ENCODE measurements at regions not wholly inside any gene's neighbourhood (a gene's known extent, or its start where the extent isn't known, plus 50 kb on each side); places are given as distances from the start of the nearest gene placed in this dataset.
A peak's percentile ranks its signal among the peaks of the same experiment; 100 is the strongest.

GRCh38 chr10:130757271-130757670 is 554.2 kb downstream of the TCERG1L start:
- no peak for DNase-seq

GRCh38 chr10:130757821-130758489 is 553.6 kb downstream of the TCERG1L start:
- no peak for DNase-seq

- DNase-seq, result no peak
Observed at GRCh38 chr10:130758529-130758928, 553.0 kb downstream of the TCERG1L start.

GRCh38 chr10:130761032-130761575 is 550.4 kb downstream of the TCERG1L start:
- DNase-seq, result no peak

DNA sequence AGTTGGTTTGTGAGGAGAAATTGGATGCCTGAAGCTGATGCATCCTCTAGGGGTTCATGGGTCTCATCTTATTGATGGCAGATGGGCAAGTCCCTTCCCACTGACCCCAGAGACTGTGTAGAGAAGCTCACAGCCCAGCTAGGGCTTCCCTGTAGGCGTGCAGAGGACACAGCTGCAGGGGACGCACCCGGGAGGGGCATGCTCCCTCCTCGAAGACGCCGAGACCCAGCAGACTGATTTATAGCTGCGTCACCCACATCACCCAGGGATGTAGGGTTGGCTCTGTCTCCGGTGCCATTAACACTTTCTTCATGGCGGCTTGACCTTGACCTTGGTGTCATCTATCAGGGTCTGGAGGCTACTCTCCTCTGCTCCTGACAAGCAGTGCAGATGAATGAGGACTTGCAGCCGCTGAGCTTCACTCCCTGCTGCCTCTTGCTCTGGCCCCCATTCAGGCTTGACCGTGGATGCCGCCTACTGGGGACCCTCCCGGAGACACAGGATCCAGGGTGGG is 549.7 kb downstream of the TCERG1L start:
- no peak for DNase-seq

GRCh38 chr10:130762491-130762890 is 549.0 kb downstream of the TCERG1L start:
- peak in 1 of 2 experiments; percentile 16 for DNase-seq

- no peak for DNase-seq
Observed at GRCh38 chr10:130763071-130763470, 548.5 kb downstream of the TCERG1L start.

DNA sequence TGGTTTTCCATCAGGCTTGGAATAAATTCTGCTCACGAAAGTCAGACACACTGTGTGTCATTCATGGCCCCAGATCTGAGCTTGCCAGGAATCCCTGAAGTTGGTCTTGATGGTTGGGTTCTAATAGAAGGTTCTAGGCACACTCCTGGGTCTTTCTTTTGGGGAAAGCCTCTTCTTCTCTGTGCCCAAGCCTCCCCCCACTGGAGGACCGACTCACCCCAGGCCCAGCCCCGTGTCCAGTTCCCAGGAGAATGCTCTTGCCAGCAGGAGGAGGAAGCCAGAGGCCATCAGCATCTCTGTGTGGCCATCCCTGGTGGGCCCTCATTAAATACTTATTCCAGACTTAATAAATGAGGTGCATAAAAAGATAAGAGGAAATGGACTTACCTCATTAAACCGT is 548.0 kb downstream of the TCERG1L start:
- DNase-seq, result no peak

GRCh38 chr10:130764651-130765050 is 546.9 kb downstream of the TCERG1L start:
- DNase-seq, result no peak

DNA sequence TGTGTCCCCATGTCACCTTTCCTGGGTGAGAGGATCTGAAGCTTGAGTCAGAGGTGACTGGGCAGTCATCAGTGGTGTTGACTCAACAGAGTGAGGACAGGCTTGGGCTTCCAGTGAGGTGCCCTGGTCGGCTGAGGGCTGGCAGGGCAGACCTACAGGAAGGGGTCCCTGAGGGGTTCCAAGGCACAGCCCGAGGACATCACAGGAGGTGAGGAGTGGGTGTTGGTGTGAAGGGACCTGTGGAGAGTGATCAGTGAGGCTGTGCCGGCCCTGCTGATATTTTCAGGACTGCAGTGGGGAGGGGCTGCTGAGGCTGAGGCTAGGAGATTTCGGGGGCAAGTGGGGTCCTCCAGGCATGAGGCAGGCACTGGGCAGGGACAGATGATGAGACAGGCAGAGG is 545.5 kb downstream of the TCERG1L start:
- no peak for DNase-seq

- no peak for DNase-seq
Observed at GRCh38 chr10:130767116-130767730, 544.3 kb downstream of the TCERG1L start.

- no peak for DNase-seq
Observed at GRCh38 chr10:130769146-130770017, 542.1 kb downstream of the TCERG1L start.

DNA sequence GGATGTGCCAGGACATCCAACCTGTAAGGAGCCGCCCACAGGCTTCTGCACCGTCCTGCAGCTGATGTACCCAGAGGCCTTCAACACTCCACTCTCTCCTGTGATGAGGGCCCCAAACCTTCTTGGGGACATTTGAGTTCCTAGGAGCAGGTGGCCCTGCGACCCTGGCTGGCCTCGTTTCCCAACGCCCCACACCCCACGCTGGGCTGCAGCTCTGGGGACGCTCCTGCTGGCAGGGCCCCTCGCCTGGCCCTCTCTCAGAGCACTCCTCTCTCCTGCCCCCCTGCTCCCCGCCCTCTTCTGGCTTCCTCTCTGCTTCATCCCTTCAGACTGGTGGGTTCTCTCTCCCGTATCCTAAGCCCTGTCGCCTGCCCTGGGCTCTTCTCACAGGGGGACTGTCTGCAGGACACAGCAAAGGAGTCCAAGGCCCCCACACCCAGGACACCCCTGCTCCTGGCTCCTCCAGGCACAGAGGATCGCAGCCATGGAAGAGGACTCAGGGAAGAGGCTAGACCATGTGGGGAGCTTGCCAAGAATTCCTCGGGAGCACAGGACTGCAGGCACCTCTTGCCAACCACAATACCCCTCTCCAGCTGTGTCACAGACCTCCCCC is 541.4 kb downstream of the TCERG1L start:
- DNase-seq, result no peak

DNA sequence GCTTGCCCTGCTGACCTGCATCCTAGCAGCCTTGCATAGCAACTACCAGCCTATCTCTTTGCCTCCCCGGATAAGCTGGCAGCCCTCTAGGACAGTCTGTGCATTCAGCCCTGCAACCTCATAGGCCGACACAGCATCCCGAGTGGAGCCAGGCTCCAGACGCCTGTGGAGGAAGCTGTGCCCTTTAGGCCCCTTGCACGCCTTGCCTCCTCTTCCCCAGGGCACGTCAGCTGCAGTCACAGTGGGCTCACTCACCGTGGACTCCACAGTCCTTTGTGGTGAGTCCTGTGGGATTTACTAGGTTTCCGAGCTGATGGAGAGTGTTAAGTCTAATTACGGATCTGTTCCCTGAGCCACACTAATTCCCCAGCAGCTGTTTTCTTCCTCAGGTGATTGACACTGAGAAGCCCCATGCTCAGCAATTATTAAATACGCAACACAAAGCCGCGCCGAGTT is 540.0 kb downstream of the TCERG1L start:
- DNase-seq, result no peak

- no peak for DNase-seq
Observed at GRCh38 chr10:130772056-130772455, 539.5 kb downstream of the TCERG1L start.

- no peak for DNase-seq
Observed at GRCh38 chr10:130772676-130773075, 538.8 kb downstream of the TCERG1L start.

- no peak for DNase-seq
Observed at GRCh38 chr10:130773941-130774340, 537.6 kb downstream of the TCERG1L start.

GRCh38 chr10:130774871-130775270 is 536.6 kb downstream of the TCERG1L start:
- no peak for DNase-seq

DNA sequence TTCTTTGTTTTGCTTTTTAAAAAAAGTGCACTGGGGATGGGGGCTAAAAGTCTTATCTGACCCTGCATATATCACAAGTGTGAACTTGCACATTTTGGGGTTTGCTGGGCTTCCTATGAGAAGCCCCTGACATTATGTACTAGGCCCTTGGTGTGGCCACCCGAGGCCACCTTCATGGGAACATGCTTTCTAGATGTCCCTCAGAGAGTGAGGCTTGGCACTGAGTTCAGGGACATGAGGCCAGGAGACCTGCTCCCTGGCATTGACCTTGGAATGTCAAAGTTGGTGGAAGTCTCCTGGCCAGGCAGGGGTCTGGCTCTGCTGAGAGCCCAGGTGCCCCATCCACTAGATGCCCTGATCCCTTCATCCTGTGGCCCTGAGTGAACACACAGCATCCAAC is 536.2 kb downstream of the TCERG1L start:
- no peak for DNase-seq

DNA sequence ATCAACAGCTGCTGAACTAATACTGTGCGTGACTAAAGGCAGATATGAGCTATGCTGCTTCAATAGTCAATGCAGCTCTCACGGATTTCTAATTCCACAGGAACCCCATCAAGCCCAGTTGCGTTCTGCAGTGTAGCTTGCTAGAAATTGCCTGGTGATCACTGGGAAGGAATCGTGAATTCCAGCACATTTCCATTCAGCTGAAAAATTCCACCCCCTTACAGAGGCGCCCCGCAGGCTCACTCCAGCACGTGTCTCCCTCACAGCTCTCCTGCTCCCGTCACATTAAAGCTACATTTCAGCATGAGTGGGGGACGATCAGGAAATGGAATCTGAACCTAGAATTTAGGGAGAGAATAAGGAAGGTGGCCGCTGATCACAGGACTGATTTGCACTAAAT is 534.8 kb downstream of the TCERG1L start:
- DNase-seq, result no peak

DNA sequence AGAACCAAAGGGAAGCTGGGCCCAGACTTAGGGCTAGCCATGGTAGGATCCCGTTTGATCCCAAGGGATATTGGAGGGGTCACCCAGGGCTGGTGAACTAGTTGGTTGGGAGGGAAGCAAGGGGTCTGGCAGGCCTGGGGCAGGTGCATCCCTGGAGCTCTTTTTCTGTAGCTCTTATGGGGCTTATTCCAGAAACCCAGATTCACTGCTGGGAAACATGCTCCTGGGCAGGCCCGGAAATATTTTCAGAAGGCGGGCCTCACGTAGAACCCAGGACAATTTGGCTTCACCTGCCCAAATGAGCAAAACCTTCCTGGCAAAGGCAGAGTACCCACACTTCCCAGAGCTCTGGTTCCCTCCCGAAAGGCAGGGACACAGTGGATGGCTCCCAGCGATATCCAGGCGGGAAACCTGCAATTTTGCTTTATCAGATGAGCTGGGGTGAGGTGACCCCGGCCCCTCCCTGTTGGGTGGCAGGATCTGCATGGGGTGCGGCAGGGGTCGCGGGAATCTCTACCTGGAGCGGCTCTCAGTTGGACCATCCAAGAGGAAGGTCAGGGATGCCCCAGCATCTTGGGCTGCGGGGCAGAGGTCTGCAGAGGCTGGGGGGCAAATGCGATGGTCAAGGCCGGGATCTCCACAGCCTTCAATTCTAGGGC is 533.9 kb downstream of the TCERG1L start:
- DNase-seq, result no peak

DNA sequence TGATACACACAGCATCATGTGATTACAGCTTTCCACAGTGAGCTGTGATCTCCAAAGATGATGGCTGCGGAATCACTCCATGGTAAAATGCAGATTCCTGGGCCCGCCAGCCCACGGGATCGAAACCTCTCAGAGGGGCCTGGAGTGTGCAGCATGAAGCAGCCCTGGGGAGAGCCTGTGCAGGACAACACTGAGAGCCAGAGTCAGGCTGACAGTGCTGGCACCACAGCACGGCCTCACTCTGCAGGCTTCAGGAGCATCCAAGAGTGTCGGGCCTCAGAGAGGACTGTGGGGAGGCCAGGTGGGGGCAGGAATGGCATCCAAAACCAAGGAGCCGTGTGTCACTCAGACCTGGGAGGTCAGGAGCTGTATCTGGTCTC is 533.4 kb downstream of the TCERG1L start:
- no peak for DNase-seq

Data from NCI-H526 (cell line).